CD14-positive monocyte (primary cell): ENCODE measurements at regions not wholly inside any gene's neighbourhood (a gene's known extent, or its start where the extent isn't known, plus 50 kb on each side); places are given as distances from the start of the nearest gene placed in this dataset.

ENCODE experiments used
- DNase-seq, 3 donors: peaks; one replicate each; pipeline ENCODE4 v3.0.0-alpha.2; 2011 to 2022
- H2AFZ ChIP-seq: 2 replicates; pipeline ENCODE4 v1.6.0; 2012; ENCODE audit warnings: mild to moderate bottlenecking, low read depth, low read length, inconsistent platforms; ENCODE audit not compliant: insufficient read depth, poor library complexity, severe bottlenecking
- H3K27ac ChIP-seq, 2 donors: 1 replicate in 1 of 2; 2 replicates in 1 of 2; pipeline ENCODE4 v1.5.1; 2012 to 2013; ENCODE audit warnings: low read length in 2 of 2, control low read depth in 1 of 2, inconsistent platforms in 1 of 2, low read depth in 1 of 2, mild to moderate bottlenecking in 1 of 2
- H3K27me3 ChIP-seq, 2 donors: one replicate each; pipeline versions ENCODE4 v1.6.0 to v1.6.1; 2011 to 2013; ENCODE audit warnings: low read length in 2 of 2; ENCODE audit not compliant: control insufficient read depth in 2 of 2, insufficient read depth in 2 of 2
- H3K36me3 ChIP-seq, 2 donors: replicated peaks in 1 of 2; 1 replicate in 1 of 2; 2 replicates in 1 of 2; pipeline versions ENCODE4 v1.5.1 to v1.6.1; 2012 to 2013; ENCODE audit warnings: low read length in 2 of 2, control low read depth in 1 of 2, inconsistent platforms in 1 of 2, mild to moderate bottlenecking in 1 of 2; ENCODE audit not compliant: insufficient read depth in 2 of 2, control insufficient read depth in 1 of 2
- H3K4me1 ChIP-seq, 2 donors: 1 replicate in 1 of 2; 2 replicates in 1 of 2; pipeline versions ENCODE4 v1.5.1 to v1.6.1; 2012 to 2013; ENCODE audit warnings: low read length in 2 of 2, control low read depth in 1 of 2, inconsistent platforms in 1 of 2, mild to moderate bottlenecking in 1 of 2, moderate library complexity in 1 of 2; ENCODE audit not compliant: insufficient read depth in 2 of 2, control insufficient read depth in 1 of 2
- H3K4me2 ChIP-seq: replicated peaks from 2 replicates; pipeline ENCODE3; 2012; ENCODE audit warnings: low read length, moderate library complexity, mild to moderate bottlenecking; ENCODE audit not compliant: poor library complexity, severe bottlenecking; ENCODE audit errors: extremely low read depth
- H3K4me3 ChIP-seq, 3 experiments: fragments of 200-600 bp in 1 of 3; sonication (generic) in 1 of 3; replicated peaks in 1 of 3; 1 replicate in 2 of 3; 2 replicates in 1 of 3; pipeline ENCODE4 v1.5.1; 2011 to 2013; ENCODE audit warnings: low read length in 3 of 3, mild to moderate bottlenecking in 3 of 3, control low read depth in 2 of 3, low read depth in 2 of 3, inconsistent platforms in 1 of 3, moderate library complexity in 1 of 3
- H3K79me2 ChIP-seq: 2 replicates; pipeline ENCODE4 v1.6.0; 2012; ENCODE audit warnings: mild to moderate bottlenecking, control low read depth, inconsistent platforms, low read length, moderate library complexity; ENCODE audit not compliant: insufficient read depth
- H3K9ac ChIP-seq: 2 replicates; pipeline ENCODE4 v1.6.0; 2017; ENCODE audit warnings: low read length, mild to moderate bottlenecking; ENCODE audit not compliant: insufficient read depth, poor library complexity, severe bottlenecking
- H3K9me3 ChIP-seq, 2 donors: replicated peaks in 1 of 2; 1 replicate in 1 of 2; 2 replicates in 1 of 2; pipeline versions ENCODE4 v1.5.1 to v1.6.1; 2012 to 2013; ENCODE audit warnings: low read length in 2 of 2, control low read depth in 1 of 2; ENCODE audit not compliant: control insufficient read depth in 1 of 2, insufficient read depth in 1 of 2
- H4K20me1 ChIP-seq: 2 replicates; pipeline ENCODE4 v1.6.0; 2012; ENCODE audit warnings: mild to moderate bottlenecking, low read length, control low read depth, moderate library complexity; ENCODE audit not compliant: insufficient read depth
- H3K27ac Mint-ChIP-seq, 7 donors: one replicate each; pipeline ENCODE4 v1.8.0; 2020; ENCODE audit warnings: mild to moderate bottlenecking in 7 of 7, mixed read lengths in 7 of 7, moderate library complexity in 6 of 7, inconsistent platforms in 2 of 7
- H3K27me3 Mint-ChIP-seq, 3 donors: one replicate each; pipeline ENCODE4 v1.8.0; 2021 to 2022; ENCODE audit warnings: low read depth in 3 of 3, mild to moderate bottlenecking in 3 of 3, mixed read lengths in 3 of 3, moderate library complexity in 3 of 3, inconsistent platforms in 1 of 3
- H3K36me3 Mint-ChIP-seq, 2 donors: one replicate each; pipeline ENCODE4 v1.8.0; 2020; ENCODE audit warnings: mixed read lengths in 2 of 2, inconsistent platforms in 1 of 2, mild to moderate bottlenecking in 1 of 2
- H3K4me1 Mint-ChIP-seq: one replicate; pipeline ENCODE4 v1.8.0; 2020; ENCODE audit warnings: mild to moderate bottlenecking, mixed read lengths
- H3K4me3 Mint-ChIP-seq, 2 donors: one replicate each; pipeline ENCODE4 v1.8.0; 2020; ENCODE audit warnings: mild to moderate bottlenecking in 2 of 2, mixed read lengths in 2 of 2, moderate library complexity in 1 of 2
- H3K9me3 Mint-ChIP-seq, 7 donors: one replicate each; pipeline ENCODE4 v1.8.0; 2020 to 2022; ENCODE audit warnings: mixed read lengths in 7 of 7, mild to moderate bottlenecking in 6 of 7, moderate library complexity in 6 of 7, inconsistent platforms in 2 of 7
- CTCF ChIP-seq: fragments of 200-600 bp; IDR thresholded peaks from one replicate; pipeline ENCODE4 v1.8.0; 2022; ENCODE audit warnings: antibody characterized with exemption, mild to moderate bottlenecking
- WGBS: methylation state at CpG from one replicate; pipeline ENCODE4 v1.1.5; 2013; ENCODE audit warnings: missing lambda C conversion rate; ENCODE audit not compliant: insufficient coverage; 5-methylcytosine and 5-hydroxymethylcytosine counted together
- intact Hi-C, 2 donors: fragments of 100-400 bp; cut with micrococcal nuclease; formaldehyde crosslinking; loops; one replicate each; pipeline versions ENCODE4 v1.15.0 to v1.15.1; 2023

GRCh38 chr18:25416374-25416773 is 64.4 kb upstream of the ZNF521 start:
- H3K4me2 ChIP-seq, result no peak overlapping the region
- H4K20me1 ChIP-seq, result no peaks in the 10 kb centered on the region
- H3K9me3 ChIP-seq, result no peaks in the 10 kb centered on the region
- Mint-ChIP-seq H3K9me3 (peaks cover 0 to 2% (median 0%) of the 10 kb centered on the region in 7 donors), H3K4me3 (no peak overlapping the region), H3K27me3 (peaks cover 0 to 2% (median 1%) of the 10 kb centered on the region in 3 donors), H3K4me1 (no peaks in the 10 kb centered on the region), H3K27ac (no peak overlapping the region), H3K36me3 (no peaks in the 10 kb centered on the region)
- no peak for TF ChIP-seq CTCF
- H3K9ac ChIP-seq, result no peak overlapping the region
- no peaks in the 10 kb centered on the region for H3K4me1 ChIP-seq
- H3K27ac ChIP-seq, result no peak overlapping the region
- no peak for DNase-seq
- 87% methylated on average over 3 of the region's 3 CpGs for WGBS
- no peaks in the 10 kb centered on the region for H3K27me3 ChIP-seq
- H2AFZ ChIP-seq, result no peak overlapping the region
- no peak overlapping the region for H3K4me3 ChIP-seq
- intact Hi-C loops, result no loop called here
- no peaks in the 10 kb centered on the region for H3K79me2 ChIP-seq
- no peaks in the 10 kb centered on the region for H3K36me3 ChIP-seq

GRCh38 chr18:25409971-25410370 is 58.0 kb upstream of the ZNF521 start:
- Histone ChIP-seq H3K9me3 (no peaks in the 10 kb centered on the region), H3K4me3 (no peak overlapping the region), H3K36me3 (no peaks in the 10 kb centered on the region), H3K4me2 (no peak overlapping the region), H3K27ac (no peak overlapping the region), H3K27me3 (no peaks in the 10 kb centered on the region), H3K9ac (no peak overlapping the region), H2AFZ (no peak overlapping the region), H3K79me2 (no peaks in the 10 kb centered on the region), H3K4me1 (no peaks in the 10 kb centered on the region), H4K20me1 (no peaks in the 10 kb centered on the region)
- no peak for DNase-seq
- intact Hi-C loops, result no loop called here
- Mint-ChIP-seq H3K36me3 (no peaks in the 10 kb centered on the region), H3K9me3 (peaks cover 0 to 3% (median 0%) of the 10 kb centered on the region in 7 donors), H3K4me3 (no peak overlapping the region), H3K4me1 (no peaks in the 10 kb centered on the region), H3K27ac (no peak overlapping the region), H3K27me3 (no peaks in the 10 kb centered on the region)
- no peak for TF ChIP-seq CTCF
- no CpG with 5 or more reads among the region's 2 CpGs for WGBS
